Activated CD4-positive, CD25-positive, alpha-beta regulatory T cell (primary cell): ENCODE measurements at regions not wholly inside any gene's neighbourhood (a gene's known extent, or its start where the extent isn't known, plus 50 kb on each side); places are given as distances from the start of the nearest gene placed in this dataset.
"Not testable (repeated sequence)": the region's sequence is repeated elsewhere in the genome, so short reads cannot be mapped to it uniquely, and the experiment has no call there.

ENCODE experiments used
- DNase-seq, 4 experiments: peaks; one replicate each; lab custom pipeline; 2025; lab: John Stamatoyannopoulos, UW

DNA sequence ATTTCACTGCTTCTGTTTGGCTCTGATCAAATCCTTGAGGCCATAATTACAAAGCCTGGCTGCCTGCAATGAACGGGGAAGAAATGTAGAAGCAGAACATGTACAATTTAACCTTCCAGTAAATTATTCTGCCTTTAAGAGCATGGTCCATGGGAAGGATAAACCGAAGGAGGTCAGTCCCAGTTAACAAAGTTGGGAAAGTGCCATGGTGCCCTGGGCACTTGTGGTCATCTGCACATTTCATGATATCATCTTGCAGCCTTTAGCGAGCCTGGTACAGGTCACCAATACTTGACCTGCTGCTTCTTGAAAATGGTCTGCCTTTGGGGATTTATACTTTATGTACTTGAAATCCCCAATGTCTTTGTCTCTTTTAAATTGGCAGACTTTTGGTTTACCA, 175.9 kb upstream of the KITLG start:
- no peak for DNase-seq

DNA sequence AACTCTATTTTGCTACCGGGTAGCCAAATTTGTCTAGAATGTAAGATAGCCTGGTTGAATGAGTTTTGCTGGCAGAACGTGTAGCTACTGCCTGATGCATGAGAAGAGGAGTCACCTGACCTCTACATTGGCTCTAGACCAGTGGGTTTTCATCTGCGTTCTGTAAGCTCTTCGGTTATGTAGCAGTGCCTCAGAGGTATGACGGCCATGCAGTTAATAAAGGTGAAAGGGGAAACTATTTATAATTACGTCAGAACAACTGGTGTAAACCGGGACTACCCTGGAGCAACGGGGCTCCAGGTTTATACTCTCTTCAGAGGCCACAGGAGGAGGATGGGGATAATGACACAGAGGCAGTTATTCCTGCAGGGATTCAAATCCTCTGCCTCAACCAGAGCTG, 173.4 kb upstream of the KITLG start:
- no peak for DNase-seq

DNA sequence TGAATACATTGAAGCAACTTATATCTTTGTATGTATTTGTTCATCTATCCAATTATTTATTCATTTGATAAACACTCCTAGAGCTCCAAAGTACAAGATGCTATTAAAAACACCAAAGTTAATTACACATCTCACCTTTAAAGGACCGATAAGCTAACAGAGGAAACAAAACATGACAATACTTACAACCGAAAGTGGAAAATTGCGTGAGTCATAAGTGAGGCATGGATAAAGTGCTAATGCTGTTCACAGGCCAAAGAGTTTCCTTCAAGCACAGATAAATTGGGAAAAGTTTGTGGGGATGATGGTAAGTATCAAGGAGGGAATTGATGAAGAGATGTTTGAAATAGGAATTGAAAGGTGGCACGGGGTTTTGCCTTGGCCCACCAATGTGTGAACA, 172.8 kb upstream of the KITLG start:
- DNase-seq, result no peak

DNA sequence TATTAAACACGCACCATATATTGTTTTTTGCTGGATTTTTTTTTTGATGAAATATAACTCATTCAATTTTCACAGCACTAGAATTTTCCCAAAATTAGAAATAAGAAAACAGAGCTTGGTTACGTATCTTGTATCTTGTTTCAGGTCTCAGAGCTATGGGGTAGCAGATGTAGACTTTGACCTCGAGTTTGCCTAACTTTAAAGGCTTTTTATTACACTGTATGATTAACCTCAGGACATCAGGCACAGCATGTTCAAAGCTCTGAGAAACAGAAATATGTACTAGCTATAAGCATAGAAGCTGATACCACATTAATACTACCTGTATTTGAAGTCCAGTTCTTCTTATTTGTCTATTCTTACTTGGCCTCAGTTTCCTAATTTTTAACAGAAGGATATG, 171.9 kb upstream of the KITLG start:
- no peak for DNase-seq

DNA sequence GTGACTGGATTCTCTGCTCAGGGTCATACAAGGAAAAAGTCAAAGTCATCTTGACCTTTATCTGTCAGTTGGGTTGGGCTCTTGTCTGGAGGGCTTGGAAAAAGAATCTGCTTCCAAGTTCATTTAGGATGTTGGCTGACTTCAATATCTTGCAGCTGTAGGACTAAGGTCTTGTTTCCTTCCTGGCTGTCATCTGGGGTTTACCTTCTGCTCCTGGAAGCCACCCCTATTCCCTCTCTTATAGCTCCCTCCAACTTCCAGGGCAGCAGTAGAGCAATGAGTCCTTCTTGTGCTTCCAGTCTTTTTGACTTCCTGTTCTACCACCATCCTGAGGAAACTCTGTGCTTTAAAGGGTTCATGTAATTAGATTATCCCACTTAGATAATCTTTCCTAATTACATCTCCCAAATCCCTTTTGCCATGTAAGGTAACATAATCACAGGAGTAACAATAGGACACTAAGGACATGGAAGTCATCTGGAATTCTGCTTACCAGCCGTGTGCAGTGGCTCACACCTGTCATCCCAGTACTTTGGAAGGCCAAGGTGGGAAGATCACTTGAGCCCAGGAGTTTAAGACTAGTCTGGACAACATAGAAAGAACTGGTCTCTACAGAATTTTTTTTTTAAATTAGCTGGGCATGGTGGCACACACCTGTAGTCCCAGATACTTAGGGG, 170.7 kb upstream of the KITLG start:
- DNase-seq, result no peak

DNA sequence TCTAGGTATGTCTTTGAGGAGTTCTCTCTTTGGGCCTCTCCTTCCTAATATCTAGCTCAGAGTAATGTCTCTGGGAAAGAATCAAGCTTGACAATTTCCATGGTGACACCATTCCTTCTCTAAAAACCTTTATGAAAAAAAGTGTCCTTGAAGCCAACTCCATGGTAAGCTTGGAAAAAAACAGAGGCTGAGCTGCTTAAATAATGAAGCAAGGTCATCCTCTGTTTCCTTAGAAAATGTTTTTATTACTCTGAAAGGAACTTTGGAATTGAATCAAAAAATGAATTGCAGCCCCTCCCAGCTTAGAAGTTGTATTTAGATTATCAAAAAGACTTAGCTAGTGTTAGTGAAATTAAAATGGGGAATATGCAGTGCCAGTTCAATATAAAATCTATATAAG, 166.1 kb upstream of the KITLG start:
- no peak for DNase-seq

GRCh38 chr12:88743946-88744685, 163.8 kb upstream of the KITLG start:
- DNase-seq, result no peak

- DNase-seq, result no peak
Measured at GRCh38 chr12:88737838-88738472, 157.7 kb upstream of the KITLG start.

- DNase-seq, result no peak
Measured at GRCh38 chr12:88736031-88736430, 155.8 kb upstream of the KITLG start.

- DNase-seq, result no peak
Measured at GRCh38 chr12:88733008-88733407, 152.7 kb upstream of the KITLG start.

- DNase-seq, result no peak
Measured at GRCh38 chr12:88729196-88729595, 148.9 kb upstream of the KITLG start.

DNA sequence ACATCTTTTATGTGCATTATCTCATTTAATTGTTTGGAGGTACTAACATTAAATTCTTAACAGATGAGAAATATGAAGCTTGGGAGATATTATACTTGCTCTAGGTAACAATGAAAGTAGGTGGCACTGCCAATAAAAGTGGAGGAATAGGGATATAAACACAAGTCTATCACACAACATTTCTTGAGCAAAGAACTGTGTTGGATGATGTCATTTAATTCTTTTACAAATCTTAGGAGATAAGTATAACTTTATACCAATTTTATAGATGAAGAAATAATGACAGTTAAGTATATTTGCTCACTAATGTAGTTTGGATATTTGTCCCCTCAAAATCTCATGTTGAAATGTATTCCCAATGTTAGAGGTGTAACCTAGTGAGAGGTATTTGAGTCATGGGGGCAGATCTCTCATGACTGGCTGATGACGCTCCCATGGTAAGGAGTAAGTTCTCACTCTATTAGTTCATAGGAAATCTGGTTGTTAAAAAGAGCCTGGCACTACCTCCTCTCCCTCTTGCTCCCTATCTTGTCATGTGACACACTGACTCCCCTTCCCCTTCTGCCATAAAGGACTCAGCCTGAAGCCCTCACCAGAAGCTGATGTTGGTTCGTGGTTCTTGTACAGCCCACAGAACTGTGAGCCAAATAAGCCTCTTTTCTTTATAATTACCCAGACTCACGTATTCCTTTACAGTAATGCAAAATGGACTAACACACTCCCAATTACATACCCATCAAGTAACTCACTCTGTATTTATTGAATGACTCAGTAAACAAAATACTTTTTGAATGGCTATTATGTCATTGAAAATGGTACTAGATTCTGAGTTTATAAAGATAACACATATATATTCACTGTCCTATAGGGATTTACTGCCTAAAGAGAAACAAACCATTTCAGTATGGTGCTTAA, 146.8 kb upstream of the KITLG start:
- no peak for DNase-seq

DNA sequence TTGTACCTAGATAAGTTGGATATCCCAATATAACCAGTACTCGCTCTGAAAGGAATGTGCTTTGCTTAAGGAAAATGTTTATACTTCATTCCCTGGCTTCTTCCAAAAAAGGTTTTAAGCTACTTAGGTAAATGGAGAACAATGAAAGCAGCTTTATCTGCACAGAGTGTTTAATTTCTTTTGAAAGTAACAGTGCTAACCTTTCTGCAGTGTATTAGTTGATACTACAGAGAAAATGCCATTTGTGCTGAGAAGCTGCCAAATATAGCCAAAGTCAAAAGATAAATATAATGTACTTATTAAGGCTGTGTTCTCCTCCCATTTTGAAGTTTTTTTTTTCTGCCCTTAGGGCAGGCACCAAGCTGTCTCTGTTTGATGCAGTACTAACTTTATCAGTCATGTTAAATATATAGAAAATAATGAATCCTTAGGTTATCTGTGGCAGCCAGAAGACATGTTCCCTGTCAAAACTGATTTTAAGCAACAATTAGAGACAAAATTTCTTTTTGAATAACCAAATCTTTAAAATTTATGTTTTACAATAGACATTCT, 145.4 kb upstream of the KITLG start:
- no peak for DNase-seq

DNA sequence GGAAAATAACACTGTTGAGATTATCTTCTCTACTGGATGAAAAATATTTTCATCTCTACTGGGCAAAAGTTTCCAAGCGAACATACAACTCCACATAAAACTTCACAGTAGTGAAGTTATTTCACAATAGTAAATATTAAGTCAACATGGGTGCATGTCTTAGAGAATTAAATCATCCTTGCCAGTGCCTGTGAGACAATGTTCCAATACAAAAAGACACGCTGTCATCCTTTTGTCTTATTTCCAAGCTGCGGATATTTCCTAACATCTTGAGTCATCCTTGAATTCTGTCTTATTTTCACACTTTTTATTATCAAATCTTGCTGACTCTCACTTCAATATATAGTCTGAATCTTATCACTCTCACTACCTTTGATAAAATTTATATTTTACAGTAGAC, 142.9 kb upstream of the KITLG start:
- no peak for DNase-seq

DNA sequence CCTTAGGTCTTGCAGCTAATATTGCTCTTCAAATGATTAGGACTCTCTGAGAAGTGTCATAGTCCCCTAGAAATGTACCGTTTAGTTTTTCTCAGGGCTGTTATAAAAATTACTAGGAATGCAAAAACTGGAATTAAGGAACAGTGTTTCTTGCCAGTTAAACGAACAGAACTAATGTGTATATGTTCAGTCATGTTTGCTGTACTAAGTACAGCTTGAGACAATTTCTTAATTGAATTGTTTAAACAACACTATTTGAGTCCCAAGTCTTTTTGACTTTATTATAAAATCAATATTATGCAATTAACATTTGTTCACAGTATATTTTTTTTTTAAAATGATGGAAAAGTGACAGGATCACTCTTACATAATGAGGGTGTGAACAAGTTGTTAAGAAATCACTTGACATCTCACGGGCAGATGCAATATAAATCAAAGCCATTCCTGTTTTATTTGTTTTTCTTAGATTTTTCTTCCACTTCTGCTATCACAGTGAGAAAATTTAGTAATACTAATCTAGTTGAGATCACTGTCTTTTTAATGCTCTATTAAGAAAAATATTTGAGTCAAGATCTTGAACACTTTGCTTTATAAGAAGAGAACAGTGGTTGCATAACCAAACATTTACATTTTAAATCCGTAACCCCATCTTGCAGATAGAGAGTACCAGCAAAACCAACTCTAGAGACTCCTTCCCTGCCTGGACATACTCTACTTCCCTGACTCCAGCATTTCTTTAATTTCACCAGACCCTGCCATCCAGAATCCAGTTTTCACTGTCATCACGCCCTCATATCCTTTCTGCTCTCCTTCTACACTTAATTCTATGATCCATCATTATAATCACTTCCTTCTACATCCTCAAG, 140.7 kb upstream of the KITLG start:
- no peak for DNase-seq

DNA sequence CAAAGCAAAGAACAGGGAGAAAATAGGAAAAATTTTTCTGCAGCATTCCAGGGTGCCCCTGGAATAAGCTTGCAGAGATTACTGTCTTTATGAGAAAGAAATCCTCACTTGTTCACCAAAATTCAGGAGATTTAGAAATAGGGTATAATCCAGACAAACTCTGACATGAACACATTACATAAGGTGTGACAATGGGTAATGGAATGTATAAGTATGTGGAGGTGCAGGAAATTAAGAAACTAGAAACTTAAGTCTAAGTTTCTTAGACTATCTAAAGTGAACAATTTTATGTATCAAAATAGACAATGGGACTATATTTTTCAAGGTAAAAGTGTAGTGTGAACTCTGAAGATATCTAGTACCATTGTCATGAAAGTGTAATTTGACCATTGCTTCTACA, 140.0 kb upstream of the KITLG start:
- no peak for DNase-seq

- DNase-seq, result no peak
Measured at GRCh38 chr12:88717188-88717587, 136.9 kb upstream of the KITLG start.

DNA sequence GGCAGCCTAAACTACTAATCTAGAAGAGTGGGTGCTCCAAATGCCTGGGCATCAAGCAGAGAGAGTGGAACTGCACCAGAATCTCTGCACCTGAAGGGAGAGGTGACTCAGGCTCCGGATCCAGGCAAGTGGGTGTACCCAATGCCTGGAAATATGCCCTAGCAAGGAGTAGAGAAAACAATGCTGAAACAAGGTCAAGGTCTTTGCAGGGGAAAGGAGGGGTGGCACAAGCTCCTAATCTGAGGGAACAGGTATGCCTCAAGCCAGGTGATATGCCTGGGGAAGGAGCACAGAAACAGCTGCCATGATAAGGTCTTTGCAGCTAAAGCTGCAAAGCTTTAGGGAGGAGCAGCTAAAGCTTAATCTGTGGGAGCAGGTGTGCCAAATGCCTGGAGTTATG, 136.0 kb upstream of the KITLG start:
- DNase-seq, result no peak

DNA sequence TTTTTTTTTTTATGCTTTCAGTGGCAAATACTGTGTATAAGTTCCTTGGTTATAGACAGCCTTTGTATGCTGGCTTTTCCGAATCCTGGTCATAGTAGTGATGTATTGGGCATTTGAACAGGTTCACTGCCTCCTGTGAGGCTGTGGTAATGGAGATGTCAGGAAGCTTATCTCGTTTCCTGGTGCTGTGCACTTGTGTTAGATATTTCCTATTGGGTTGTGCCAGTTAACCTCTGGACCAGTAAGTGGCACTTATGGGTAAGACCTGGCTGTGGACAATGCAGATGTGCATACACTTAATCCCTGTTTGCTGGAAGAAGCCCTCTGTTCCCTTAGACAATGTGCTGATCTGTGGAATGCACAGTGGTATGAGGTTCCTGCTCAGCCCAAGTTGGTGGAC, 135.4 kb upstream of the KITLG start:
- no peak for DNase-seq

DNA sequence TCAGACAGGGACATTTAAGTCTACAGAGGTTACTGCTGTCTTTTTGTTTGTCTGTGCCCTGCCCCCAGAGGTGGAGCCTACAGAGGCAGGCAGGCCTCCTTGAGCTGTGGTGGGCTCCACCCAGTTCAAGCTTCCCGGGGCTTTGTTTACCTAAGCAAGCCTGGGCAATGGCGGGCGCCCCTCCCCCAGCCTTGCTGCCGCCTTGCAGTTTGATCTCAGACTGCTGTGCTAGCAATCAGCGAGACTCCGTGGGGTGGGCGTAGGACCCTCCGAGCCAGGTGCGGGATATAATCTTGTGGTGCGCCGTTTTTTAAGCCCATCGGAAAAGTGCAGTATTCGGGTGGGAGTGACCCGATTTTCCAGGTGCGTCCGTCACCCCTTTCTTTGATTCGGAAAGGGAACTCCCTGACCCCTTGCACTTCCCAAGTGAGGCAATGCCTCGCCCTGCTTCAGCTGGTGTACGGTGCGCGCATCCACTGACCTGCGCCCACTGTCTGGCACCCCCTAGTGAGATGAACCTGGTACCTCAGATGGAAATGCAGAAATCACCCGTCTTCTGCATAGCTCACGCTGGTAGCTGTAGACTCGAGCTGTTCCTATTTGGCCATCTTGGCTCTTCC, 134.1 kb upstream of the KITLG start:
- not testable (repeated sequence) for DNase-seq

DNA sequence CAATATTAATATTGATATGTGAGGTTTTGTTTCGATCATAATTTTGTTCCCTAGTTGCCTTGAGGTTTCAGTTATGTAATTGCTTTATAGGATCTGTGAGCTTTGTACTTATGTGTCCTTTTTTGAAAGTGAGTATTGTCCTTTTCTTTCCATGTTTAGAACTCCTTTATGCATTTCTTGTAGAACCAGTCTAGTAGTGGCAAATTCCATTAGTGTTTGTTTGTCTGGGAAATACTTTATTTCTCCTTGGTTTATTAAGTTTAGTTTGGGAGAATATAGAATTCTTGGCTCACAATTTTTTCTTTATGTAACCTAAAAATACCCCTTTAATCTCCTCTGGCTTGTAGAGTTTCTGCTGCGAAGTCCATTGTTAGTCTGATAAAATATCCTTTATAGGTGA, 127.5 kb upstream of the KITLG start:
- no peak for DNase-seq
